DMS 273 treated with DMSO at 0.1 percent for 48 hours (cell line): ENCODE measurements at regions not wholly inside any gene's neighbourhood (a gene's known extent, or its start where the extent isn't known, plus 50 kb on each side); places are given as distances from the start of the nearest gene placed in this dataset.

Source experiments
- DNase-seq: peaks from one replicate; lab custom pipeline; 2025; lab: John Stamatoyannopoulos, UW

DNA sequence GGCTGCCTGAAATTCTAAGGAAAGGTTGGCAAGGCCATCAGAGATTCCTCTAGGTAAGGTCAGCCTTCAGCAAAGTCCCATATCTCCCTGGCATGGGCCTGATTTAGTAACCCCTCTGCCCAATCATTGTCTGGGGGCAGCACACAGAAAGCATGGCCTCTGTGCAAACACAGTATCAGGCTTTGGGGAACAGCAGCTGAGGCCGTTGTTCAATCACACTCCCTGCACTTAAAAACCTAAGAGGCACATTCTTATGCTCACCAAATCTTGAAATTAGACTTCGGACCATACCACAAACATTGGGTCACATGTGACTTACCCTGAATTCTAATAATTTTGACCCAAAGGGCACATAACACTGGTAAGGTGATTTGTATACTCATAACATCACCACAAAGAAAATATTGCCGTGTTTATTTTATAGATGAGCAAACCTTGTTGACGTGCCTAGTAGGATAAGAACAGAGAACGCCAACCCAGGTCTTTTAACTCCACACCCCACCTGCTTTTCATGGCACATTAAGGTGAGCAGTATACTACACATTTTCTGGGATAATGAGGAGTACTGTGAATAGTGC, 212.7 kb downstream of the HNMT start:
- no peak for DNase-seq

GRCh38 chr2:138177693-138178092, 213.4 kb downstream of the HNMT start:
- no peak for DNase-seq

GRCh38 chr2:138180692-138181386, 216.6 kb downstream of the HNMT start:
- no peak for DNase-seq

GRCh38 chr2:138182250-138182936, 218.1 kb downstream of the HNMT start:
- DNase-seq, result no peak

DNA sequence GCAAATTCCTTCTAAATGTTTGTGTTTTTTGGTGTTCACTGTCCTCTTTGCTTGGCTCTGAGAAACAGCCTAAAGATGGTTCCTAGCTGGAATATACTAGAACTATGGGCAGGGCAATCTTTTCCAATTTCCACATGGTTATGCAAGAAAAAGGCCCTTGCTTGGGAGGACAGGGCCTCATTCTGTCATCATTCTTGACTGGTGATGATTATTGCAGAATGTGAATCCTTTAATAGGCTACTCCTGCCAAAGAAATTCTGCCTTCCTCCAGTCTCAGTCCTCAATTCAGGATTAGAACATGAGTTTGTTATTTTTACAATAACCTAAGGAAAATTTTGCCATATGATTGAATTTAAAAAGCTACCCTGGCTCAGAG, 218.7 kb downstream of the HNMT start:
- no peak for DNase-seq

DNA sequence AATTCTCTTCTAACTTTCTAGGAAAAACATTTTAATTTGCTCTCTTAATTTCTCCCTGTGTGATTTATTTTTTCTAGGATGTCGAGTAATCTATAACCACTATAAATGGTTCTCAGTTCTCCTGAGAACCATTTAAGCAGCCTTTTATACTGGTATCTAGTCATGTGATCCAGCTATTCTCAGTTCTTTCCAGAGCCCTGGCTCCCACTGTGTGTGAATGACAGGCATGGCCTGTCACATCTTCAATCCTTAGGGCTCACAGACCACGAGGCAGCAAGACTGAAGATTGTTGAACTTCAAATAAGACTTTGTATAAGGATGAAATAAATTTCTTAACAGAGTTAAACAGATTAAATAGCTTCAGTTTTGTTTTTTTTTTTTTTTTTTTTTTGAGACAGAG, 219.4 kb downstream of the HNMT start:
- no peak for DNase-seq

DNA sequence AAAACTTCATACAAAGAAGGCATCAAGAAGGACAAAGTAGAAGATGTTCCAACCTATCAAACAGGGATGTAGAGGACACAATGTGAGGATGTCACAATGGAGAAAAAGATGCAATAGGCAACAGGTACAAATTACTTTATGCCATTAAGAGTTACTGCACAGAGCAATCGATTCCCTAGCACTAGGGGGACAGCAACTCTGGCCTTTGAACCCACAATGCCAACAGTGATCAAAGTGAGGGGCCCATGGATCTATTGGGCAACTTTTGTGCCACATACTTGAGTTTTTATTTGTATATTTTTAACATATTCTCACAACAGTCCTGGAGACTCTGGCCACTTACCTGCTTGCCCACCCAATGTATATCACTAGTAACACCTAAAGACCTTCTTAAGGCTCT, 220.2 kb downstream of the HNMT start:
- no peak for DNase-seq

DNA sequence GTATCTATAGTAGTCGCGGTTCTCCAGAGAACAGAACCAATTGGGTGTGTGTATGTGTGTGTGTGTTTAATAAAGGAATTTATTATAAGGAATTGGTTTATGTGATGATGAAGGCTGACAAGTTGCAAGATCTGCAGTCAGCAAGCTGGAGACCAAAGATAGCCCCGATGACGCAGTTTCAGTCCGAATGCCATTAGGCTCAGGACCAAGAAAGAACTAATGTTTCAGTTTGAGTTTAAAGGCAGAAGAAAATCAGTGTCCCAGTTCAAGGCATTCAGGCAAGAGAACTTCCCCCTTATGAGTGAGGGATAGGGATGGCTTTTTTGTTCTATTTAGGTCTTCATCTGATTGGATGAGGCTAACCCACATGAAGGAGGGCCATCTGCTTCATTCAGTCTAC, 221.6 kb downstream of the HNMT start:
- DNase-seq, result no peak

DNA sequence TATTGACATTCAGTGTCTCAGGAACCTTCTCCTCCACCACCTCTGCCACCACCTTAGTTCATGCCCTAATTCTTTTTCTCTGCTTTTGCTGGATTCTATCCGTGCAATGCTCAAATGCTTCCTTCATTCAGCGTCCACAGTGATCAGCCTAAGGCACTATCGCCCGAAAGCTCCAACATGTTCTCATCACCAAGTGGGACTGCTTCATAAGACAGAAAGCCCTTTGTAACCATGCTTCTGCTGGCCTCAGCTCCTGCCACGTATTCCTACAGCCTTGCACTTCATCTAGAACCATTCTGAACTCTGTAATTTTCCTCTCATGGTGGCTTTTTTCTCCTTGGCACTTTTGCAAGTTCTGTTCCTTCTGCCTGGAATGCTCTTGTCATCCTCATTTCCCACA, 222.9 kb downstream of the HNMT start:
- no peak for DNase-seq

- no peak for DNase-seq
Observed at GRCh38 chr2:138190999-138191398, 226.7 kb downstream of the HNMT start.

GRCh38 chr2:138193416-138194213, 229.3 kb downstream of the HNMT start:
- DNase-seq, result no peak

DNA sequence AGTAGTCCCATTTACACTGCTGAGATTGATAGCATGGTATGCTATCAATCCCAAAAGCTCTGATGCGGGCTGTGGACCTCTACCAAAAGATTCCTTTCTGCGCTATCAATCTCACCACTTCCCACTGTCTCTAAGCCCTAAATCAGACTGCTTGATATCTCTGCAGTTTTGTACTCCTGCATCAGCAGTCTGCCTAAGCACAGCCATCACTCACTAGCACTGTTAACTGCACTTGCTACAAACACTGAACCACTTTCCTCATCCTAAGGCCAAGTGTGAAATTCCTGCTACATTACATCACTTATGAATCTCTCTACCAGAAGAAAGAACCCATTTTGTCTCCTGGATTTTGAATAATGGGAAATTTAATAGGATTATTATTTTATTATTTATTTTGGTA, 237.0 kb downstream of the HNMT start:
- DNase-seq, result no peak

DNA sequence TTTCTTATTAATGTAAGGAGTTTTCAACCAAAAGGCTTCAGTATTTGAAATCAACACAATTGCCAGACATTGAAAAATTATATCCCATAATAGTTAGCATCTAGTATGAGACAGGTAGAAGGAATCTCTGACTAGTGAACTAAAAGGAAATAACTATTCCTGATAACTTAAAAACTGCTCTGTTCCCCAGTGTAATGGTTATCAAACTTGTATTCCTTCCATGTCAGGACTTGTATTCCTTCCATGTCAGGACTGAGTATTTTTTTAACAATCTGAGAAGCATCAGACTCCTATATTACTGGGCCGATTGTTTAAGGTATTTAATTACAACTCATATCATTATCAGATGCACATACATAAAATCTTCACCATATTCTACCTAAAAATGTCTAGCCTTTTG, 238.5 kb downstream of the HNMT start:
- no peak for DNase-seq

- no peak for DNase-seq
Observed at GRCh38 chr2:138205281-138205680, 241.0 kb downstream of the HNMT start.

DNA sequence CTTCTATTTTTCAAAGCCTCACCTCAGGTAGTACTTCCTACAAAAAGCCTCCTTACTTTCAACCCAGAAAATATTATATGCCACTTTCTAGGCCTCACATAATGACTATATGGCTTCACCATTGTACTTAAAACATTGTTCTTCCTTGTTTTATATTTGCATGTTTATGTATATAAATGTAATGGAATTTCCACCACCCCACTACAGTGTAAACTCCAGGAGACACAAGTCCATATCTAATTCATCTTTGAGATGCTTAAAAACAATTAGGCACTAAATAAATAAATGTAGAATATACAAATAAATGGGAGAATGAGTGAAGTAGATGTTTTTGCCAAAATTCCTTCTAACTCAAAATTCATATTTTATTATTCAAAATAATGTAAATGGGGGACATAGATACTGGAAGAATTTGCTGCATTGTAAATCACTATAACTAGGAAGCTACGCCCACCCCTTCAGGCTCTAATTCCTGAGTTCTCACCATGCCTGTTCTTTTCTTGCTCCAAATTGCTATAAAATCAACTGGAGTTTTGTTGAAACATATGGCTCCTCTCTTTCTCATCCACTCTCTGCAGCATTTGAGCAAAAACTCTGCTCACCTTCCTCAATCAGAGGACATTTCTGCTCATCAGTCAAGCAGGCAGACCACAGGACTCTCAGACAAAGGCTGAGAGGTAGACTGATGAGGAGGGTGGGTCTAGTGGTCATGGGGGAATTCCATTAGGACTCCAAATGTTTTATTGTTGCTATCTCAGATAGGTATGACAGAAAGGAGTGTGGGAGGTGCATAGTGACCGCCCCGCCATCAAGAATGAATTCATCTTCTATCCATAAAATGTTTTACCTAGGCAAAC, 243.0 kb downstream of the HNMT start:
- DNase-seq, result no peak

DNA sequence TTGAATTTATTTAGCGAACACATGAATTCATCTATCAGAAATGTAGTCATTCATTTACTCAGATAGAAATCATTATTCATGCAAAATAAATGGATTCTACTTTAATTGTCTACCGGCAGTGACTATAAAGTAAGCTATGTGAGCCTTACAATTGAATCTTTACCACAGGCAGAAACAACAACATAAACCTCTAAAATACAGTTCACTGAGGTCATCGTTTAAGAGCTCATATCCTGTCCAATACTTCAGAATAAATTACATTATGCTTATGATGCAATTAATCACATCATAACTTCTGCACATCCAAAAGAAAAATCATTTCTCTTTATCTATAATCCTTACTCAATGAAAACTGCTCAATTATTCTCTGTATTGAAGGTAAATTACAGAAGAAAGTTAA, 244.7 kb downstream of the HNMT start:
- no peak for DNase-seq

DNA sequence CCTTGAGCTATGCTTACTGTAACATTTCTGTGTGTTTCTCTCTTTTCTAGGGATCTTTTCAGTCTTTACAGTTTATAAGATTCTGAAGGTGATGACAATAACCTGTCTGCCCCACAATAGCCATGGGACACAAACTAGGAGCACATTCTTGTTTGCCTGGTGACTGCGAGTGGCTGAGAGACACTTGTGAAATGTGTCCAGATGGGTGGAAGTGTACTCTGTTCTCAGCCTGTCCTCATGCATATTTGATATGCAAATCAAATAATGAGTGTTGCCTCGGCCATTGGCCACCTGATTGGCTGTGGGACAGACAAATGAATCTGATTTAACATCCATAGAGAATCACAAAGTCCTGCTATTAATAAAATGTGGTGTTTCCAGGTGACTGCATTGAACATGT, 246.2 kb downstream of the HNMT start:
- DNase-seq, result no peak

GRCh38 chr2:138212434-138212833, 248.2 kb downstream of the HNMT start:
- DNase-seq, result no peak

- DNase-seq, result no peak
Observed at GRCh38 chr2:138213084-138213483, 248.8 kb downstream of the HNMT start.

DNA sequence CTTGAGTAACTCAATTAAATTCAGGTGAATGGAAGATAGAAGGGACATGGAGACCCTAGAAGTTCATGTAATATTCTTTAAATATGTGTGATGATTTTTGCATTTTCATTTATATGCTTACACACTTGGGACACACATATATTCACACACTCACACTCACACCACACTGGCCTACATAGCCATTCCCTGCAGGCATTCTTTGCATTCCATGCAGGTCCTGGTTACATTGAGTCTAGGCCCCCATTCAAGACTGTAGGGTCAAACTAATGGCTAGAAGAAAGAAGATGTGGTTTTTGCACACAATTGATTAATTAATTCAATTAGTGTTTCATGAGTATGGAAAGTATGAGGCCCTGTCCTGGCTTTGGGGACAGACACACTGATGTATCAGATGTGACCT, 249.4 kb downstream of the HNMT start:
- no peak for DNase-seq

GRCh38 chr2:138215958-138216357, 251.7 kb downstream of the HNMT start:
- DNase-seq, result no peak

DNA sequence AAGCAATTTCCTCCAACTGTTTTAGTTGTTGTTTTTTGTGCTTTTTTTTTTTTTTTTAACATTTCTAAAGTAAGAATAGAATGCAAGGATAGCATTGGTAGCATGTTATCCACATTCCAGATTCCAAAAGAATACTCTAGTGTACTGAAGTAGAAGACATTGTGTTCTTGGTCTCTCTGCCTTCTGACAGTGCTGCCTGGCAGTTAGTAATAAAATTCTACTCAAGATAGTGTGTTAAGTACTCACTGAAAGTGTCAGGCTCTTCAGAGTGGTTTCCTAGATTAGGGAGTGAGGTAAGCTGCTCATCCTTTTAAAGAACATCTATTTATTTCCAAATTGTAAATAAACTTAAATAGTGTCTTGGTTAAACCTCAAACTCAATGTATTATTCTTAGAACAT, 253.7 kb downstream of the HNMT start:
- no peak for DNase-seq
